GM12874 (cell line): ENCODE measurements at regions not wholly inside any gene's neighbourhood (a gene's known extent, or its start where the extent isn't known, plus 50 kb on each side); places are given as distances from the start of the nearest gene placed in this dataset.

Experiments
- TF ChIP-seq, protein P1 (sequence below): IDR thresholded peaks from 2 replicates; pipeline ENCODE4 v1.5.1; 2011; ENCODE audit warnings: low read depth, mild to moderate bottlenecking, control low read depth, low read length, moderate library complexity; ENCODE audit not compliant: insufficient read depth

DNA sequence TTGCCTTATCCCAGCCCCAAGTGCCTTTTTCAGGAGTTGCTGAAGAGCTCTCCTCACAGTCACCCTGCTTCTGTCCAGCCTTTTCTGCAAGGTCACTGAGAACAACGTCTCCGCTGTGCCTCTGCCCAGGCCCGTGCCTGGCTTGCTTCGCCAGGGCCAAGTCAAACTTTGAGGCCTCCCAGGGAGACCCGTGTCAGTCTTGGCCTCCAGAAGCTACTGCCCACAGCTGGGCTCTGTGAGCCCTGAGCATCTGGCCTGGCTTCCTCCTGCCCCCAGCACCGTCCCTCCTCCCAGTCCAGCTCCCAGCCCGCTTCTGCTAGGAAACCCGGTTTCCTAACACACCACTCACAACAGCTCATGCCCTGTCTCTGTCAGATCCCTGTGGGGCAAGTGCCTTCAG is 165.9 kb downstream of the TEX29 start:
- TF ChIP-seq, protein P1, sequence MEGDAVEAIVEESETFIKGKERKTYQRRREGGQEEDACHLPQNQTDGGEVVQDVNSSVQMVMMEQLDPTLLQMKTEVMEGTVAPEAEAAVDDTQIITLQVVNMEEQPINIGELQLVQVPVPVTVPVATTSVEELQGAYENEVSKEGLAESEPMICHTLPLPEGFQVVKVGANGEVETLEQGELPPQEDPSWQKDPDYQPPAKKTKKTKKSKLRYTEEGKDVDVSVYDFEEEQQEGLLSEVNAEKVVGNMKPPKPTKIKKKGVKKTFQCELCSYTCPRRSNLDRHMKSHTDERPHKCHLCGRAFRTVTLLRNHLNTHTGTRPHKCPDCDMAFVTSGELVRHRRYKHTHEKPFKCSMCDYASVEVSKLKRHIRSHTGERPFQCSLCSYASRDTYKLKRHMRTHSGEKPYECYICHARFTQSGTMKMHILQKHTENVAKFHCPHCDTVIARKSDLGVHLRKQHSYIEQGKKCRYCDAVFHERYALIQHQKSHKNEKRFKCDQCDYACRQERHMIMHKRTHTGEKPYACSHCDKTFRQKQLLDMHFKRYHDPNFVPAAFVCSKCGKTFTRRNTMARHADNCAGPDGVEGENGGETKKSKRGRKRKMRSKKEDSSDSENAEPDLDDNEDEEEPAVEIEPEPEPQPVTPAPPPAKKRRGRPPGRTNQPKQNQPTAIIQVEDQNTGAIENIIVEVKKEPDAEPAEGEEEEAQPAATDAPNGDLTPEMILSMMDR = no peak

DNA sequence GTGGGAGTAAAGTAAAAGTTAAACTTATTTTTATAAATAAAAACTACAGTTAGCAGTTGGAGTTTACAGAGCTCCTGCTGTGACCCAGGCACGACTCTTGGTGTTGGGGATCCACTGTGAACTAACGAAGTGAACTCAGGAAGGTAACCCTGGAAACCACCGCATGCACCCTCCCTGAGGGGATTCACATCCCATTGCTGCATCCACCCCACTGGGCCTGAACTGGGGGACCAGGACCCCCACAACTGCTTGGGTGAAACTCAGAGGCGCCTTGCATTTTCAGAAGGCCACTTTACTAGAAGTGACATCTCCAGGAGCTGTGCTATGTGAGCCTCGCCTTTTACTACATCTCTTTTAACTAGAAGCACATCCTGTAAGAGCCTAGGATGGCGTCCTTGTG is 166.4 kb downstream of the TEX29 start:
- TF ChIP-seq, protein P1 = no peak

GRCh38 chr13:111488486-111489132 is 168.2 kb downstream of the TEX29 start:
- TF ChIP-seq, protein P1 = no peak

- TF ChIP-seq, protein P1 = no peak
Observed at GRCh38 chr13:111489301-111489700, 168.9 kb downstream of the TEX29 start.

DNA sequence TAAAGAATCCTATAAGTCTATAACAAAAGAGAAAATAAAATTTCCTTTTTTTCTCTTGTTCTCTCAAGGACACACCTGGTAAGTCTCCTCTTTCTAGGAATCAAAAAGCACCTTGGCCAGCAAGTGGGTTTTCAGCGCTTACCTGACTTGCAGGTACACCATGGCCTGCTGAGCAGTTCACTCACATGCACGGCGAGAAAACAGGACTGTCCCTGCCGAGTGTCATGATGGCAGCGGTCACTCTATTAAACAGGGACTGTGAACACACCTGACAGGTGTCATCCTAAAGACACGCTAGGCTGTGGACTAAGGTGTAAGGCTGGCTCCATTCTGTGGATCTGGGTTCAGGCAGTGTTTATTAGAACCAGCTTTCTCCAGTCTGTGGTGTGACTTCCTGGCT is 170.2 kb downstream of the TEX29 start:
- TF ChIP-seq, protein P1 = no peak

DNA sequence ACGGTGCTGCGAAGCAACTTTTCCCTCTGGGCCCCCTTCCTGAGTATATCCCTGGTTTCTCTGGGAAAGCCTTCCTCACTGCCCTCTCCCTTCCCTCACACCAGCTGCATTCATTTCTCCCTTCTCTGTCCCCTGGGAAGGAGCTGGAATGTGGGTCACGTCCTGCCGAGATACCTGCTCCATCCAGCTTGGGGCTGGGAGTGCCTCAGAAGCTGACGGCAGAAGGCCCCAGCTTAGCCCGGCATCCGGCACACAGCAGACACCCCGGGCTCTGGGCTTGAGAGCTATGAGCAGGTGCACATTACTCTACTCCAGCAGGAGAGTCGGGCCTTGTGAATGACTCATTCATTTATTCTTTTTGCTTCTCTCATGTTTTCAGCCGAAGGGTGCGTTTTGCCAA is 170.6 kb downstream of the TEX29 start:
- TF ChIP-seq, protein P1 = no peak

- TF ChIP-seq, protein P1 = no peak
Observed at GRCh38 chr13:111491659-111492058, 171.2 kb downstream of the TEX29 start.
